Cardiac fibroblast (primary cell): ENCODE measurements at regions not wholly inside any gene's neighbourhood (a gene's known extent, or its start where the extent isn't known, plus 50 kb on each side); places are given as distances from the start of the nearest gene placed in this dataset.

Experiments used
- DNase-seq, 2 donors: peaks; one replicate each; pipeline versions ENCODE4 v3.0.0 to v3.0.0-alpha.2; 2010; ENCODE audit warnings: low read depth in 2 of 2
- H3K4me3 ChIP-seq, 2 donors: replicated peaks in 1 of 2; 1 replicate in 1 of 2; 2 replicates in 1 of 2; pipeline ENCODE4 v1.5.1; 2011; ENCODE audit warnings: low read depth in 2 of 2, low read length in 2 of 2, mild to moderate bottlenecking in 2 of 2, moderate library complexity in 1 of 2
- CTCF ChIP-seq: IDR thresholded peaks from one replicate; pipeline ENCODE4 v1.5.1; 2011; ENCODE audit warnings: low read depth, mild to moderate bottlenecking, low read length, inconsistent platforms

GRCh38 chr11:115959081-115959486, 454.9 kb upstream of the CADM1 start:
- no peak for DNase-seq
- H3K4me3 ChIP-seq = no peak overlapping the region
- TF ChIP-seq CTCF = no peak

GRCh38 chr11:115958089-115959000, 454.1 kb upstream of the CADM1 start:
- no peak for DNase-seq
- H3K4me3 ChIP-seq = no peak overlapping the region
- TF ChIP-seq CTCF = no peak

- TF ChIP-seq CTCF = no peak
- no peak for DNase-seq
- H3K4me3 ChIP-seq = no peak overlapping the region
Observed at GRCh38 chr11:115955803-115956202, 451.6 kb upstream of the CADM1 start.

- no peak for TF ChIP-seq CTCF
- no peak for DNase-seq
- no peak overlapping the region for H3K4me3 ChIP-seq
Observed at GRCh38 chr11:115950660-115951059, 446.4 kb upstream of the CADM1 start.

- no peak for TF ChIP-seq CTCF
- H3K4me3 ChIP-seq = no peak overlapping the region
- no peak for DNase-seq
Observed at GRCh38 chr11:115944596-115944995, 440.4 kb upstream of the CADM1 start.

GRCh38 chr11:115942011-115942410, 437.8 kb upstream of the CADM1 start:
- no peak for TF ChIP-seq CTCF

More at GRCh38 chr11:115942011-115942410, 437.8 kb upstream of the CADM1 start:
- no peak overlapping the region for H3K4me3 ChIP-seq
- no peak for DNase-seq
